Vagina (tissue), 2 donors: ENCODE measurements at regions not wholly inside any gene's neighbourhood (a gene's known extent, or its start where the extent isn't known, plus 50 kb on each side); places are given as distances from the start of the nearest gene placed in this dataset.

Experiments used
- DNase-seq, 2 donors: peaks; one replicate each; pipeline ENCODE4 v3.0.0-alpha.2; 2017; ENCODE audit errors: extremely low spot score in 2 of 2
- H3K27ac ChIP-seq: fragments of 200-600 bp; sonication (generic); one replicate; pipeline ENCODE4 v1.5.1; 2019
- H3K27me3 ChIP-seq: fragments of 200-600 bp; sonication (generic); one replicate; pipeline ENCODE4 v1.5.1; 2019
- H3K36me3 ChIP-seq, 2 donors: fragments of 200-600 bp; sonication (generic); one replicate each; pipeline ENCODE4 v1.5.1; 2017 to 2019
- H3K4me1 ChIP-seq: fragments of 200-600 bp; sonication (generic); one replicate; pipeline ENCODE4 v1.5.1; 2019
- H3K4me3 ChIP-seq, 2 donors: fragments of 200-600 bp; sonication (generic); 1 replicate in 1 of 2; 2 replicates in 1 of 2; pipeline ENCODE4 v1.5.1; 2016 to 2019
- H3K9me3 ChIP-seq: fragments of 200-600 bp; sonication (generic); one replicate; pipeline ENCODE4 v1.5.1; 2019
- CTCF ChIP-seq, 3 experiments: fragments of 450-650 bp in 2 of 3; fragments of 200-600 bp in 1 of 3; sonication (generic) in 1 of 3; IDR thresholded peaks; one replicate each; pipeline ENCODE4 v1.5.1; 2017 to 2019; ENCODE audit warnings: antibody characterized with exemption in 3 of 3, mild to moderate bottlenecking in 2 of 3, moderate library complexity in 2 of 3
- POLR2A ChIP-seq, 2 donors: fragments of 450-650 bp; IDR thresholded peaks; one replicate each; pipeline ENCODE4 v1.6.1; 2017; ENCODE audit warnings: antibody characterized with exemption in 2 of 2, mild to moderate bottlenecking in 2 of 2, moderate library complexity in 2 of 2
- POLR2AphosphoS5 ChIP-seq, 2 donors: sonication (generic); formaldehyde crosslinking; IDR thresholded peaks; one replicate each; pipeline ENCODE4 v1.9.0; 2017; ENCODE audit warnings: antibody characterized with exemption in 2 of 2, mild to moderate bottlenecking in 2 of 2, low read depth in 1 of 2; ENCODE audit not compliant: insufficient read depth in 1 of 2
- intact Hi-C: fragments of 100-400 bp; cut with DNase I; formaldehyde crosslinking; loops from one replicate; pipeline ENCODE4 v1.15.1; 2023

GRCh38 chr9:18350036-18350435, 123.9 kb upstream of the ADAMTSL1 start:
- DNase-seq: no peak
- Histone ChIP-seq H3K9me3 (no peaks in the 10 kb centered on the region), H3K27me3 (no peaks in the 10 kb centered on the region), H3K4me1 (no peaks in the 10 kb centered on the region), H3K36me3 (no peaks in the 10 kb centered on the region), H3K27ac (no peak overlapping the region), H3K4me3 (no peak overlapping the region)
- intact Hi-C loops: no loop called here
- TF ChIP-seq CTCF (IDR thresholded peaks at IDR 0.05): no peak
- no peak for TF ChIP-seq POLR2A (IDR thresholded peaks at IDR 0.05)
- no peak for TF ChIP-seq POLR2AphosphoS5 (IDR thresholded peaks at IDR 0.05; ENCODE audit: insufficient read depth in 1 of 2, low read depth in 1 of 2)

GRCh38 chr9:18350995-18351595, 122.9 kb upstream of the ADAMTSL1 start:
- DNase-seq: no peak
- H3K27ac ChIP-seq: no peak overlapping the region
- intact Hi-C loops: no loop called here

GRCh38 chr9:18352711-18353110, 121.2 kb upstream of the ADAMTSL1 start:
- no peaks in the 10 kb centered on the region for H3K27me3 ChIP-seq
- no peaks in the 10 kb centered on the region for H3K36me3 ChIP-seq
- no peaks in the 10 kb centered on the region for H3K4me1 ChIP-seq
- H3K4me3 ChIP-seq: no peak overlapping the region
- TF ChIP-seq CTCF (IDR thresholded peaks at IDR 0.05) (no peak), POLR2AphosphoS5 (IDR thresholded peaks at IDR 0.05; ENCODE audit: insufficient read depth in 1 of 2, low read depth in 1 of 2) (no peak), POLR2A (IDR thresholded peaks at IDR 0.05) (no peak)
- H3K9me3 ChIP-seq: no peaks in the 10 kb centered on the region
- H3K27ac ChIP-seq: no peak overlapping the region
- intact Hi-C loops: no loop called here
- no peak for DNase-seq

More at GRCh38 chr9:18350995-18351595, 122.9 kb upstream of the ADAMTSL1 start:
- no peak overlapping the region for H3K4me3 ChIP-seq
- H3K4me1 ChIP-seq: no peaks in the 10 kb centered on the region
- no peaks in the 10 kb centered on the region for H3K27me3 ChIP-seq
- TF ChIP-seq POLR2AphosphoS5 (IDR thresholded peaks at IDR 0.05; ENCODE audit: insufficient read depth in 1 of 2, low read depth in 1 of 2): no peak
- no peak for TF ChIP-seq POLR2A (IDR thresholded peaks at IDR 0.05)
- TF ChIP-seq CTCF (IDR thresholded peaks at IDR 0.05): no peak
- H3K36me3 ChIP-seq: no peaks in the 10 kb centered on the region
- no peaks in the 10 kb centered on the region for H3K9me3 ChIP-seq

- H3K36me3 ChIP-seq: no peaks in the 10 kb centered on the region
- H3K9me3 ChIP-seq: no peaks in the 10 kb centered on the region
- intact Hi-C loops: no loop called here
- H3K4me3 ChIP-seq: no peak overlapping the region
- H3K4me1 ChIP-seq: no peaks in the 10 kb centered on the region
- DNase-seq: no peak
- no peak overlapping the region for H3K27ac ChIP-seq
- TF ChIP-seq CTCF (IDR thresholded peaks at IDR 0.05) (no peak), POLR2AphosphoS5 (IDR thresholded peaks at IDR 0.05; ENCODE audit: insufficient read depth in 1 of 2, low read depth in 1 of 2) (no peak), POLR2A (IDR thresholded peaks at IDR 0.05) (no peak)
- H3K27me3 ChIP-seq: no peaks in the 10 kb centered on the region
These were observed 120.5 kb upstream of the ADAMTSL1 start for GRCh38 chr9:18353473-18353872.

- intact Hi-C loops: no loop called here
- H3K27me3 ChIP-seq: no peaks in the 10 kb centered on the region
These were observed 116.6 kb upstream of the ADAMTSL1 start for GRCh38 chr9:18357321-18357720.

More at GRCh38 chr9:18357321-18357720, 116.6 kb upstream of the ADAMTSL1 start:
- H3K27ac ChIP-seq: no peak overlapping the region
- no peak for DNase-seq
- H3K9me3 ChIP-seq: no peaks in the 10 kb centered on the region
- H3K4me1 ChIP-seq: peaks cover under 1% of the 10 kb centered on the region
- no peaks in the 10 kb centered on the region for H3K36me3 ChIP-seq
- H3K4me3 ChIP-seq: no peak overlapping the region
- TF ChIP-seq CTCF (IDR thresholded peaks at IDR 0.05): no peak
- no peak for TF ChIP-seq POLR2A (IDR thresholded peaks at IDR 0.05)
- no peak for TF ChIP-seq POLR2AphosphoS5 (IDR thresholded peaks at IDR 0.05; ENCODE audit: insufficient read depth in 1 of 2, low read depth in 1 of 2)
